ENCODE measurements at regions not wholly inside any gene's neighbourhood (a gene's known extent, or its start where the extent isn't known, plus 50 kb on each side); places are given as distances from the start of the nearest gene placed in this dataset.
A peak's percentile ranks its signal among the peaks of the same experiment; 100 is the strongest.

DNA sequence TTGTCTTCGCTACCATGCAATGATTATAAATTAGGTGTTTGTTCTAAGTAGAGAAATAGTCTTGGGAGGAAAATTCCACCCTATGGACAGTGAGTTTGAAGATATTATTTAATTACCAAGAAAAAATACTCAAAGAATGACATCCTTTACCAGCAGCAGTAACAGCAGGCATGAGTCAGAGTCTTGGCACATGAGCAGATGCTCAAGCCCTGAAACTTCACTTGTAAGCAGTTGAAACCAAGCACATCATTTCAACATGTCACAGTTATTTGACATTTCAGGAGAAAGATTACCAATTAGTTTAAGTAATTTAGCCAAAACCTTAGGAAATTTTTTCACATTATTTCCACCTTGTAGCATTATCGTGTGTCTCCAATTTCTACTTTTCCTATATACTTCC, 99.2 kb downstream of the C12orf50 start:
- Histone ChIP-seq H3K4me3 (no peak overlapping the region), H3K9me3 (no peaks in the 10 kb centered on the region), H3K27me3 (no peaks in the 10 kb centered on the region), H3K36me3 (no peaks in the 10 kb centered on the region)
- peak; percentile 77 for DNase-seq

DNA sequence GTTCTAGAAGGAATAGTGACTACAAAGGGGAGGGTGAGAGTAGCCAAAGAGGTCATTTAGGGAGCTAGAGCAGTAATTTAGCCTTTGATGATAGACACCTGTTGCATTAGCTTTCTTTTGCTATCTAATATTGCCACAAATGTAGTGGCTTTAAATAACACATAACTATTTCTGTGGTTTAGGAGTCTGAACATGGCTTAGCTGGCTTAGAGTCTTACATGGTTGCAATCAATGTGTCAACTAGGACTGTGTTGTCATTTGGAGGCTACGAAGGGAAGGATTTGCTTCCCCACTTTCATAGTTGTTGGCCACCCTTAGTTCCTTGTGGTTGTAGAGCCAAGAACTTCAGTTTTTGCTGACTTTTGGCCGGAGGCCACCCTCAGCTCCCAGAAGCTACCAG, 99.9 kb downstream of the C12orf50 start:
- no peaks in the 10 kb centered on the region for H3K9me3 ChIP-seq
- H3K36me3 ChIP-seq: no peaks in the 10 kb centered on the region
- H3K27me3 ChIP-seq: no peaks in the 10 kb centered on the region
- H3K4me3 ChIP-seq: no peak overlapping the region
- DNase-seq: no peak

DNA sequence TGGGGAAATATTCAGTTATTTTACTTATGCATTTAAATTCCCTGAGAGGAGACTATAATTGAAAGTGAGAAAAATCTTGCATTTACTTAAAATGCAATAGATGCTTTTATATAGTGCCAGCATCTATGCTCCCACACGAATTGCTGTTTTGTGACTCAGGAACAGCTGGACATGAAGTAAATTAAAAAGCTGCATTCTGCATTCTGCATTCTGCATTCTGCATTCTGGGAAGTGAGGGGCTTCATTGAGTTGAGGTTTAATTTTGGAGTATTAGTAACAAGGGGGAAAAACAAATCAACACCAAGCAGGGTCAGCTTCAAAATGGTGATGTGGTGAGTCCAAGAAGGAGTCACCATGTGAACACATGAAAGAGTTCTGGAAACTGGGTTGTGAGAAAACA, 101.2 kb downstream of the C12orf50 start:
- H3K9me3 ChIP-seq: no peaks in the 10 kb centered on the region
- no peaks in the 10 kb centered on the region for H3K27me3 ChIP-seq
- H3K4me3 ChIP-seq: no peak overlapping the region
- no peaks in the 10 kb centered on the region for H3K36me3 ChIP-seq
- no peak for DNase-seq

DNA sequence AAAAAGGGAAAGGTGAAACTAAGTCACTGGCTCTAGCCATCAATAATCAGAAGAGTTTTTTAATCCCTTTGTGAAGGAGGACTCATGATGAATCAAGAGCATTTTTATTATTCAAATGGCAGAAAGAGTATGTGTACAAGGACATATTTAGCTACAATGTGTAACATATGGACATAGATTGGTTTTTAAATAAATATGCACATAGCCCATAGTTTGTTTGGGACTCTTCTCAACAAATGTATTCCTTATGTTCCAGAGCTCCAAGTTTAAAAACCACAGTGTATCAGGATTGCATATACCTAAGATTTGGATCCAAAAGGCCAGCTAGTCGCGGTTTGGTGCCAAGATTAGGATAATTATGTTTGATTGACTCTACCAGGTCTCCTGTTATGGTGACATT, 104.2 kb downstream of the C12orf50 start:
- no peaks in the 10 kb centered on the region for H3K36me3 ChIP-seq
- H3K4me3 ChIP-seq: no peak overlapping the region
- DNase-seq: no peak
- no peaks in the 10 kb centered on the region for H3K9me3 ChIP-seq
- no peaks in the 10 kb centered on the region for H3K27me3 ChIP-seq

DNA sequence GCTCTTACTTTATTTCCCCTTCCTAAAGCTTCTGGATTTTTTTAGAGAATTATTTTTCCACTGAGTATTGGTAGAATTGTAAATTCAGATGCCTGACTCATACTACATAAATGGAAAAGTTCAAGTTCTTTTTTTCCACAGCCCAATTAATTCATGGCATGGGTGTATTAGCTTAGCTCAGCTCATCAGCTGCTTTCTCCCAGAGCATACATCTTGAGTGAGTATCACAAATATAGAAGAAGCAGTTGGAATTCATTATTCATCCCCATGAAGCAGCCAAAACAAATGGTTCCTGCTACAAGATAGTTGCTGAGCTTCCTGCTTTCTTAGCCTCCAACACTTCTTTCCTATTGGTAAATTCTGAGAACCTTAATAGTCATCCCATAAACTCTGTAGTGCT, 105.1 kb downstream of the C12orf50 start:
- Histone ChIP-seq H3K9me3 (no peaks in the 10 kb centered on the region), H3K36me3 (no peaks in the 10 kb centered on the region), H3K27me3 (no peaks in the 10 kb centered on the region), H3K4me3 (no peak overlapping the region)
- DNase-seq: no peak

DNA sequence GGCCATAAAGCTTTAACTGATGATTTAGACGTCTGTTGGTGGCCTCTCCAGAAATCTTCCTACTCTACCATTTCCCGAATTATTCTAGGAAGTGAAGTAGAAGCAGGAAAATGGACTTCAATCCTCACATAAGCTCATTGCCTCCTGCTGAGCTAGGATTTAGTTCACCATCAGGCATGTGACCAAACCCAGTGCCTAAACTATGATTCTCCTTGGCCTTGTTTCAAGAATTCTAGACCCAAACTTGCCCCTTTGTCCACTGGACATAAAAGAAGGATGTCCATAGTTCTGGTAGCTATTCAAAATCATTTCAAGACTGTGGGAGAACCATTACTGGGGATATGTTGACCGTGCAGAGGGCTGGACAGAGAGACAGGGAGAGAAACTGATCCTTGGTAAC, 105.8 kb downstream of the C12orf50 start:
- Histone ChIP-seq H3K27me3 (no peaks in the 10 kb centered on the region), H3K4me3 (no peak overlapping the region), H3K9me3 (no peaks in the 10 kb centered on the region), H3K36me3 (no peaks in the 10 kb centered on the region)
- no peak for DNase-seq

GRCh38 chr12:87922736-87923135, 106.5 kb downstream of the C12orf50 start:
- no peaks in the 10 kb centered on the region for H3K9me3 ChIP-seq
- H3K4me3 ChIP-seq: no peak overlapping the region
- no peaks in the 10 kb centered on the region for H3K36me3 ChIP-seq
- no peak for DNase-seq
- no peaks in the 10 kb centered on the region for H3K27me3 ChIP-seq

DNA sequence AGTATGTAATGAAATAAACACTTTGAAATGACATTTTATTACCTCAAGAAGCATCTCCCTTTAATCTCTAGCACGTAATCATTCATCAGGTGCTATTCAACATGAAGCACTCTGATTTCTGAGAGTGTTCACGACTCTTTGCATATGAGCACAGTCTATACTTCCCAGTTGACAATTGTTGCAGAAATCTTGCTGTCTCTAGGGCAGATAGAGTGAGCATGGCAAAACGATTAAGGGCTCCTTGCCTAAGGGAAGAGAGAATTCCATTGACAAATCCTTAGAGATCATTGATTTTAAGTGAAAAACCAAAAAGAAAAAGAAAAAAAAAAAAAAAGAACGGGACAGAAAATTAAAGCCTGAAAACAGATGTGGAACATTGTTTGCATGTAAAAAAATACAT, 107.6 kb downstream of the C12orf50 start:
- Histone ChIP-seq H3K9me3 (no peaks in the 10 kb centered on the region), H3K4me3 (no peak overlapping the region), H3K27me3 (no peaks in the 10 kb centered on the region), H3K36me3 (no peaks in the 10 kb centered on the region)
- DNase-seq: no peak

DNA sequence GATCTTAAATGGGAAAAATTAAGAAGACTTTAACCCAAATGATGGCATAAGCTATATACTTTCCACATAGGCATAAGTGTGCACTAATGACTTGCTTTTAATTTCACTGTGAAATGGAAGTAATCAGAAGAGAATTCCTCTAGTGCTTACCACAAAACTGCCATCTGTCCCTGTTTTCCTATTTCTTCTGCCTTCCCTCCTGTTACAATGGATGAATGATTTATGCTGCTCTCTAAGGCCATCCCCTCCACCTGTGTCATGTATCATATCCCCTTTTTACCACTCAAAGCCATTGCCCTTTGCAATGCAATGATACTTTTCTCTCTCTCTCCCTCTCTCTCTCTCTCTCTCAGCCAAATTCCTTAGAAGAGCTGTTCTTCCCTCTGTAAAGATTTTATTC, 109.1 kb downstream of the C12orf50 start:
- no peaks in the 10 kb centered on the region for H3K36me3 ChIP-seq
- H3K27me3 ChIP-seq: no peaks in the 10 kb centered on the region
- no peaks in the 10 kb centered on the region for H3K9me3 ChIP-seq
- DNase-seq: no peak
- H3K4me3 ChIP-seq: no peak overlapping the region

- no peak for DNase-seq
- no peaks in the 10 kb centered on the region for H3K36me3 ChIP-seq
- H3K27me3 ChIP-seq: no peaks in the 10 kb centered on the region
- H3K9me3 ChIP-seq: no peaks in the 10 kb centered on the region
- no peak overlapping the region for H3K4me3 ChIP-seq
Measured at GRCh38 chr12:87901457-87901856, 127.7 kb downstream of the C12orf50 start.

- no peaks in the 10 kb centered on the region for H3K27me3 ChIP-seq
- no peak for DNase-seq
- no peaks in the 10 kb centered on the region for H3K9me3 ChIP-seq
- H3K36me3 ChIP-seq: no peaks in the 10 kb centered on the region
- no peak overlapping the region for H3K4me3 ChIP-seq
Measured at GRCh38 chr12:87897662-87898061, 131.5 kb downstream of the C12orf50 start.

DNA sequence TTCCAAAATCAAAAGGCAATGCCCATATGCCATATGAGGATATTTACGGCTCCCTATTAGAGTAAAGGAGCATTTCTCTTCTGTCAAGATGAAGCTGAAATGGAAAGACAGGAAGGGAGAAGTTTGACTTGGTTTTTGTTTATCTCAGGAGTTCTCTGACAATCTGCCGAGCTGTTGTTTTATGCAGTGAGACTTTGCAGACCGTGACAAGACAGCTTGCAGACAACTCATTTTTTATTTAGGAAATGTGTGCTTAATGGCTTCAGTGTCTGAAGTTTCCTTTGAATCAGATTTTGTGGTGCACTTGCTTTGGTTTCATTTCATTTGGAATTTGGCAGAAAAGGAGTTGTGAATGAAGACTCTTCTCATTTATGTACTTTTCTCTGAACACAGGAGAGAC, 145.4 kb downstream of the C12orf50 start:
- Histone ChIP-seq H3K9me3 (no peaks in the 10 kb centered on the region), H3K27me3 (no peaks in the 10 kb centered on the region), H3K4me3 (peak overlapping the region; percentile 8; the same call in 1 of the 2 replicates), H3K36me3 (no peaks in the 10 kb centered on the region)
- DNase-seq: no peak

- no peak for DNase-seq
- no peaks in the 10 kb centered on the region for H3K9me3 ChIP-seq
- no peaks in the 10 kb centered on the region for H3K27me3 ChIP-seq
- no peak overlapping the region for H3K4me3 ChIP-seq
- no peaks in the 10 kb centered on the region for H3K36me3 ChIP-seq
Measured at GRCh38 chr12:87879141-87879540, 150.1 kb downstream of the C12orf50 start.

DNA sequence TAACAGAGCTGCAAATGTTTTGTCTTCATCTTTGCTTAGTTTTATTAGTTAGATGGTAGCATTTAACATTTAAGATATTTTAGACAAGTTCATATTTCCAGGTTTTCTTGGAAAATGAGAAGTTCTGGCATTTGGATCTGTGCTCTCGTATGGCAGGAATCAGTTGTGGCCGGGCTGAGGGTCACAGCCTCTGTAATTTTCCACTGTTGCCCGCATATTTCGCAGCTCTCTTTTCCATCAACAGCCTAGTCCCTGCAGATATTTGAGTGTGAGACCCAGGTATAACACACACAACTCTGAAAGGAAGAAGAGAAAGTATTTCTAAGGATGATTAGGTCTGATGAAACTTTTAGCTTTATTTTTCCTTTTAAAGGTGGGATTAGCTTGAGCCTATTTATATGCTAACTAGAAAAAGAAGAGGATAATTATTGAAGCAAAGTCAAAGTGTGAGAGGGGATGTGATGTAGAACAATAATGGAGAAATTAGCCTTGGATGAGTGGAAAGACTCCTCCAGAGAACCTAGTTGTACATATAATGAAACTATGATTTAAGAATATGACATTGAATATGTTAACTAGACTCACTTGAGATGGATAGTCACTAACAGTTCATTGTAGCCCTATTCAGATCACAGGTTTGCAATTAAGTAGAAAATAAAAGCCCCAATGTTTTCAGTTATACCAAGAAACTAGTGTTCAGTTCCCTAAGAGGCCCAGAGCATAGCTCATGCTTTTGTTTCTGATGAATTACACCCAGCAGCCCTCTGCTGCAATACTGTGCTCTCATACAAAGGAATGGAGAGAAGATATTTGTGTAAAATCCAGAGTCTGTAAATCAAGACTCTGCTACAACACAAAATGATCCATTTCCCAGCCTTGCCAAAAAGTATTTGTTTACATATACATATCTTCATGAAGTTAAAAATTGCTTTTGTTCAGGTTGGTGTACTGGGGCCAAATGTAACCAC, 158.4 kb downstream of the C12orf50 start:
- Histone ChIP-seq H3K4me3 (no peak overlapping the region), H3K9me3 (no peaks in the 10 kb centered on the region), H3K27me3 (no peaks in the 10 kb centered on the region), H3K36me3 (no peaks in the 10 kb centered on the region)
- no peak for DNase-seq

DNA sequence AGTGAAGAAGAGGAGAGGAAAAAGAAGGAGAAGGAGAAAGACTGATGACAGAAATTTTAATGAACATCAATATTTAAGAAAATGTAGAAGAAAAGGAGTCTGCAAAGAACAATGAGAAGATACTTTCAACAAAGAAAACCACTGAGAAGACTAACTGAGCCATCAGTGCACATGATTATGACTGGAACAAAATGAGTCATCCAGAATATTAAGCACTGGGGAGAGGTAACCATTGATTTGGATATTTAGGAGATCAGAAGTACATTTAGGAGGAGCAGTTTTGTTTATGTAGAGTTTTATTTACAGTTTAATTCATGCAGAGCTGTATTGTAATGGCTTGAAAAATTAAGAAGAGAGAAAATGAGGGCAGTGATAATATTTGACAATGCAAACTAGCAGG, 159.1 kb downstream of the C12orf50 start:
- H3K4me3 ChIP-seq: no peak overlapping the region
- H3K9me3 ChIP-seq: no peaks in the 10 kb centered on the region
- H3K36me3 ChIP-seq: no peaks in the 10 kb centered on the region
- no peak for DNase-seq
- no peaks in the 10 kb centered on the region for H3K27me3 ChIP-seq

DNA sequence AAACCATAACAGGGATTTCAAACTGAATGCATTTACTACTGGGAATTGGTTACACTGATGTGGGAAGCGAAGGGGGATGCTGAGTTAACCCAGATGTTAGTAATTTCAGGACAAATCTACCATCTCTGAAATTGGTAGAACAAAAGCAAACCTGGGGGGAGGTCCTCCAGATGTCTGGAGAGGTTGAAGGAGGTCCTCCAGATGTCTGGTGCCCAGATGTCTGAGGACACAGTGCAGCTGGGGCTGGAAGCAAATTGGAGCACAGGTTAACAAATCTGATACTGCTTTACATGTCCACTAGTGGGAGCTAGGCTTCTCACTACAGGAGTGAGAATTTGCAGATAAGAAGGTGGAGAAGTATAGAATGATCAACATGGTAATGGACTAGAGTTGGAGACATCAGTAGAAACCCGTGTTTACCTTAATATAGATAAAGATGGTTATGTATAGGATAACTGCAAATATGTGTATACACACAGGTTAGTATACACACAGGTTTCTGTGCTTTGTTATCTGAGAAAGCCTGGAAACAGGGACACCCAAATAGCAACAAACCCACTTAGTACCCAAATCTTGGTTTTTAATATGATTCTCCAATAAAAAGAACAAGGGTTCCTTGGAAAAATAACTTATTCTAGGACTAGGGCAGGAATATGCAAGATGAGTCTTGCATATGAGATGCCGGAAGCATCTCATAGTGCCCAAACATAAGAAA, 162.5 kb downstream of the C12orf50 start:
- Histone ChIP-seq H3K36me3 (no peaks in the 10 kb centered on the region), H3K9me3 (no peaks in the 10 kb centered on the region), H3K27me3 (no peaks in the 10 kb centered on the region), H3K4me3 (no peak overlapping the region)
- DNase-seq: no peak

DNA sequence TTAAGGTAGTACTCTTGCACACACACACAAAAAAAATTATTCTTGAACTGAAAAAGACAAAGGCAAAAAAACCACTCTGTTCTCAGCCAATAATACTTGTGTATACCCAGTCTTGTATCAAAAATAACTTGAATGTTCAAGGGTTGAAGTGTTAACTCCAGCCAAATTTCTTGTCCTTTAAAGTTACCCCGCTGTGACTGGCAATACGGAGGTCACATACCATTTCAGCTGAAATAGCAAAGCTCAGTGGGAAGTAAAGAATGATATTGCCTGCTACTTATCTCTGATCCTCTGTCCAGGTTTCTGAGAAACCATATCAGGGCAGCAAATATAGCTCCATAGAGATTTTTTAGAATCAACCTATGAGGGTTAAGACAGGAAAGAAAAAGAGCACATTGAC, 167.4 kb downstream of the C12orf50 start:
- Histone ChIP-seq H3K9me3 (no peaks in the 10 kb centered on the region), H3K36me3 (no peaks in the 10 kb centered on the region), H3K4me3 (no peak overlapping the region), H3K27me3 (no peaks in the 10 kb centered on the region)
- DNase-seq: no peak

All from MG63 (cell line).